CD4-positive, alpha-beta T cell treated with Interleukin-21 for 1 hour (primary cell): ENCODE measurements at regions not wholly inside any gene's neighbourhood (a gene's known extent, or its start where the extent isn't known, plus 50 kb on each side); places are given as distances from the start of the nearest gene placed in this dataset.

ENCODE experiments used
- DNase-seq: peaks from one replicate; pipeline ENCODE4 v3.0.0-alpha.2; 2020

GRCh38 chr11:116096272-116096995, 592.2 kb upstream of the CADM1 start:
- DNase-seq = no peak

GRCh38 chr11:116093481-116094270, 589.5 kb upstream of the CADM1 start:
- DNase-seq = no peak

- DNase-seq = no peak
Observed at GRCh38 chr11:116093065-116093464, 588.9 kb upstream of the CADM1 start.

GRCh38 chr11:116086426-116086825, 582.2 kb upstream of the CADM1 start:
- no peak for DNase-seq

GRCh38 chr11:116085031-116085635, 580.9 kb upstream of the CADM1 start:
- DNase-seq = no peak

- no peak for DNase-seq
Observed at GRCh38 chr11:116084511-116084910, 580.3 kb upstream of the CADM1 start.

GRCh38 chr11:116082256-116082655, 578.0 kb upstream of the CADM1 start:
- DNase-seq = no peak

GRCh38 chr11:116079580-116079979, 575.4 kb upstream of the CADM1 start:
- DNase-seq = no peak

- DNase-seq = no peak
Observed at GRCh38 chr11:116078101-116078591, 573.9 kb upstream of the CADM1 start.

GRCh38 chr11:116077092-116077491, 572.9 kb upstream of the CADM1 start:
- DNase-seq = no peak

GRCh38 chr11:116073854-116074837, 569.9 kb upstream of the CADM1 start:
- no peak for DNase-seq

GRCh38 chr11:116072601-116073410, 568.6 kb upstream of the CADM1 start:
- DNase-seq = no peak

GRCh38 chr11:116072133-116072532, 567.9 kb upstream of the CADM1 start:
- DNase-seq = no peak

- no peak for DNase-seq
Observed at GRCh38 chr11:116071241-116071640, 567.0 kb upstream of the CADM1 start.

GRCh38 chr11:116070520-116070919, 566.3 kb upstream of the CADM1 start:
- no peak for DNase-seq

- DNase-seq = no peak
Observed at GRCh38 chr11:116066777-116067176, 562.6 kb upstream of the CADM1 start.

- no peak for DNase-seq
Observed at GRCh38 chr11:116065986-116066385, 561.8 kb upstream of the CADM1 start.

GRCh38 chr11:116065191-116065895, 561.1 kb upstream of the CADM1 start:
- no peak for DNase-seq

GRCh38 chr11:116062490-116063171, 558.4 kb upstream of the CADM1 start:
- no peak for DNase-seq

GRCh38 chr11:116062129-116062489, 557.9 kb upstream of the CADM1 start:
- no peak for DNase-seq
